ENCODE measurements at regions not wholly inside any gene's neighbourhood (a gene's known extent, or its start where the extent isn't known, plus 50 kb on each side); places are given as distances from the start of the nearest gene placed in this dataset.

- Histone ChIP-seq H4K20me1 (ENCODE audit: control insufficient read depth, insufficient read depth, low read length, poor library complexity, severe bottlenecking) (no peaks in the 10 kb centered on the region), H3K27me3 (replicated peaks in 1 of 4; ENCODE audit: control extremely low read depth in 1 of 4, control insufficient read depth in 3 of 4, insufficient read depth in 4 of 4, low read length in 3 of 4) (peaks cover 0 to 2% (median 0%) of the 10 kb centered on the region in 4 experiments), H3K79me2 (ENCODE audit: control insufficient read depth, insufficient read depth, low read length) (no peaks in the 10 kb centered on the region), H3K9ac (ENCODE audit: low read length) (no peak overlapping the region), H3K27ac (ENCODE audit: low read length in 2 of 2) (no peak overlapping the region), H3K4me2 (replicated peaks; ENCODE audit: low read depth, low read length, poor library complexity, severe bottlenecking) (no peak overlapping the region), H3K4me3 (ENCODE audit: control extremely low read depth in 1 of 5, extremely low read depth in 1 of 5, insufficient read depth in 1 of 5, low read depth in 2 of 5, low read length in 4 of 5) (no peak overlapping the region), H3K36me3 (replicated peaks in 1 of 2; ENCODE audit: control extremely low read depth in 1 of 2, control insufficient read depth in 1 of 2, extremely low read depth in 1 of 2, insufficient read depth in 2 of 2, low read length in 1 of 2) (no peaks in the 10 kb centered on the region), H3K4me1 (ENCODE audit: control insufficient read depth in 2 of 2, insufficient read depth in 2 of 2, low read length in 2 of 2) (no peaks in the 10 kb centered on the region), H3K9me3 (ENCODE audit: control extremely low read depth in 1 of 3, control insufficient read depth in 2 of 3, insufficient read depth in 1 of 3, low read length in 2 of 3) (no peaks in the 10 kb centered on the region), H2AFZ (ENCODE audit: insufficient read depth, low read depth, low read length, poor library complexity, severe bottlenecking) (no peak overlapping the region)
- DNase-seq (no peak), ATAC-seq (ENCODE audit: low read depth) (no peak)
- CTCF ChIA-PET = no interaction called here
- peaks cover 20% of the 10 kb centered on the region for H3K27me3 Mint-ChIP-seq
- no peak overlapping the region for H3K4me3 Mint-ChIP-seq
- no CpG with 5 or more reads among the region's 2 CpGs for WGBS (ENCODE audit: insufficient coverage)
- H3K4me1 Mint-ChIP-seq = no peaks in the 10 kb centered on the region
- POLR2A ChIA-PET = no interaction called here
- intact Hi-C loops (cut with micrococcal nuclease) = no loop called here
- TF ChIP-seq CTCF (IDR thresholded peaks at IDR 0.05) (no peak), EZH2 (IDR thresholded peaks at IDR 0.05; ENCODE audit: borderline replicate concordance, insufficient read depth, low read depth, low read length, poor library complexity, severe bottlenecking) (no peak)
- H3K27ac Mint-ChIP-seq = no peak overlapping the region
- no peaks in the 10 kb centered on the region for H3K9me3 Mint-ChIP-seq (ENCODE audit: insufficient read depth)
Observed at GRCh38 chr13:97057176-97057575, 62.9 kb upstream of the OXGR1 start.

GRCh38 chr13:97058391-97058790, 64.1 kb upstream of the OXGR1 start:
- Histone ChIP-seq H3K36me3 (replicated peaks in 1 of 2; ENCODE audit: control extremely low read depth in 1 of 2, control insufficient read depth in 1 of 2, extremely low read depth in 1 of 2, insufficient read depth in 2 of 2, low read length in 1 of 2) (no peaks in the 10 kb centered on the region), H3K9me3 (ENCODE audit: control extremely low read depth in 1 of 3, control insufficient read depth in 2 of 3, insufficient read depth in 1 of 3, low read length in 2 of 3) (no peaks in the 10 kb centered on the region), H3K27me3 (replicated peaks in 1 of 4; ENCODE audit: control extremely low read depth in 1 of 4, control insufficient read depth in 3 of 4, insufficient read depth in 4 of 4, low read length in 3 of 4) (peaks cover 0 to 4% (median 1%) of the 10 kb centered on the region in 4 experiments), H3K4me3 (ENCODE audit: control extremely low read depth in 1 of 5, extremely low read depth in 1 of 5, insufficient read depth in 1 of 5, low read depth in 2 of 5, low read length in 4 of 5) (no peak overlapping the region), H3K27ac (ENCODE audit: low read length in 2 of 2) (no peak overlapping the region), H3K79me2 (ENCODE audit: control insufficient read depth, insufficient read depth, low read length) (no peaks in the 10 kb centered on the region), H4K20me1 (ENCODE audit: control insufficient read depth, insufficient read depth, low read length, poor library complexity, severe bottlenecking) (no peaks in the 10 kb centered on the region), H2AFZ (ENCODE audit: insufficient read depth, low read depth, low read length, poor library complexity, severe bottlenecking) (no peak overlapping the region), H3K4me1 (ENCODE audit: control insufficient read depth in 2 of 2, insufficient read depth in 2 of 2, low read length in 2 of 2) (no peaks in the 10 kb centered on the region), H3K9ac (ENCODE audit: low read length) (no peak overlapping the region), H3K4me2 (replicated peaks; ENCODE audit: low read depth, low read length, poor library complexity, severe bottlenecking) (no peak overlapping the region)
- Mint-ChIP-seq H3K4me3 (no peak overlapping the region), H3K9me3 (ENCODE audit: insufficient read depth) (no peaks in the 10 kb centered on the region), H3K27ac (no peak overlapping the region), H3K4me1 (no peaks in the 10 kb centered on the region), H3K27me3 (peaks cover 20% of the 10 kb centered on the region)
- DNase-seq (no peak), ATAC-seq (ENCODE audit: low read depth) (no peak)
- TF ChIP-seq CTCF (IDR thresholded peaks at IDR 0.05) (no peak), EZH2 (IDR thresholded peaks at IDR 0.05; ENCODE audit: borderline replicate concordance, insufficient read depth, low read depth, low read length, poor library complexity, severe bottlenecking) (no peak)
- POLR2A ChIA-PET = no interaction called here
- intact Hi-C loops (cut with micrococcal nuclease) = no loop called here
- CTCF ChIA-PET = no interaction called here
- WGBS (ENCODE audit: insufficient coverage) = no CpG with 5 or more reads among the region's 3 CpGs

Measured in B cell (primary cell).